T-helper 1 cell (primary cell): ENCODE measurements at regions not wholly inside any gene's neighbourhood (a gene's known extent, or its start where the extent isn't known, plus 50 kb on each side); places are given as distances from the start of the nearest gene placed in this dataset.

Experiments used
- DNase-seq, 5 donors: peaks; one replicate each; pipeline ENCODE4 v3.0.0-alpha.2; 2012 to 2020

DNA sequence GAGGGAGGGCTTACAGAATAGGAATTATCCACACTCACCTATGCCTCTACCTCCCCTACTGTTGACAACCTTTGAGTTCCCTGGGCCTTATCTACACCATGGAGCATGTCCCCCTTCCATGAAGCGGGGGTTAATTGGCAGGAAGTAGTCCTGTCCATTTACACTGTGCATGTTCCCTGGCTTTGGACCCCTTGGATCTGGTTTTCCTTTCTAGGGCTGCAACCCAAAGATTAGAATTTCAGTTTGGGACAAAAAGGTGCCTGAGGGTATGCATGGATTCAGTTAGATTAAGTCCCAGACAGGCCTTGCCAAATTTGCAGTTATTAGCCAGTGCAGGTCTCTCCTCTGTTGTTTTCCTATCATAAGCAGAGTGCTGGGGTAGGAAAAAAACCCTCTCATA lies 180.3 kb downstream of the CMPK2 start:
- DNase-seq = no peak

DNA sequence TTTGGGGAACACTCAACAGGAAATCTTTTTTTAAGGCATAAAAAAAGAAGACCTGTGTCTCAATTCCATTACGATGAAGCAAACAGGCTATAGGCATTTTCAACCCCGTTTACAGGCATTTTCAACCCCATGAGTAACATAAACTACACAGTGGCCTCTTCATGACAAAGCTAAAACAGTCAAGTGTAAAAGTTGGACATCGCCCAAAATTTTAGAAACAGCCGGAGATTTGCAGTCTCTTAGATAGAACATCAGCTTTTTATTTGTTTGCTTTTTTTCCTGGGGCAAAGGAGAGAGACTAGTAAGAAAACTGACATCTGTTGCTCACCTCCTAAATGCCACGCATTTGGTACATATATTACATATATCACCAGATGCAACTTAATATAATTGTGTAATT lies 173.7 kb downstream of the CMPK2 start:
- no peak for DNase-seq

DNA sequence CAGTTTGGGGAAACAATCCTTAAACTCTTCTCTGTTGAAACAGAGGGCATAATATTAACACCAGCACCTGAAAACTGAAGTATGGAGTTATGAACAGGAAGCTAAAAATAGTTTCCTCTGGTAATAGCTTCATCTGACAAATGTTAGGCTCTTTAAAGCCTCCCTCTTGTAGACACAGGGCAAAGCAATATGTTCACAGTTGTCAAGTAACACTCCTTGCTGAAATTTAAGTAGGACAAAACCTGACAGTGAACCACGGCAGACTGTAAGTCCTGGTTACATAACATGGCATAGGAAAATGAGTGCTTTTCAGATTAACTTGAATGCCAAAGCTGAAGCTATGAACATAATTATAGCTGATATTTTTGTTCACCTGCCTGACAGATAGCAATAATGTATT lies 172.9 kb downstream of the CMPK2 start:
- DNase-seq = no peak

DNA sequence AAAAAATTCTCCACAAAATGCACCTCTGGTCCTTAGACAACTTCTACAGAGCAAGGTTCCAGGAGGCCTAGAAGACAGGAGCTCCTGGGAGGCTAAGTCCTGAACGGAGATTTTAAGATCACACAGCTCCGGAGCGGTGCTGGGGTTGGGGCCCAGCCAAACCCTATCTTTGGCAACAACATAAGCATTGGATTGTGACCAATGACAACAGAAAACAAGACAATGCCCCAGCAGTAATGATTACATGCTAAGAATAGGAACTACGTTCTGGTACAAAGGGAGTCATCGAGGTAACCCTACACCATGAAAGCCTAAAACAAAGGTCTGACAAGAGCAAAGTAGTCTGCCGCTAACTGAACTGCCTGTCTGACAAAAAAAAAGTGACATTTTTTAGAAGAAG lies 171.2 kb downstream of the CMPK2 start:
- no peak for DNase-seq

DNA sequence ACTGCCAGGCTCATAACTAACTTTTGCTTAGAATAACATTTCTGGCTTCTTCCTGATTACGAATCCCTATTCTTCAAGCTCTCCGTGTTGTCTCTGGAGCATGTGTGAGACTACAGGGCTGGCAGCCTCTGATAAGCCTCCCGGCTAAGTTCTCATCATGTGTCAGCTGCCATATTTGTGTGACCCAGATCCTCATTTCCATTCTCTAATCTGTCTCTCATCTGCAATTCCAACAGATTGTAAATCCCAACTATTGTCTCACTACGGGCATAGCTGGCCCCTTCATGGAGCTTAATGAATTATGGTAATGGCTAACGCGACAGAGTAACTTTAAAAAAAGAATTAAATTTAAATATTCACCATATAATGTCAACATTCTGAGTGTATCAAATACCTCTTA lies 165.4 kb downstream of the CMPK2 start:
- DNase-seq = no peak

DNA sequence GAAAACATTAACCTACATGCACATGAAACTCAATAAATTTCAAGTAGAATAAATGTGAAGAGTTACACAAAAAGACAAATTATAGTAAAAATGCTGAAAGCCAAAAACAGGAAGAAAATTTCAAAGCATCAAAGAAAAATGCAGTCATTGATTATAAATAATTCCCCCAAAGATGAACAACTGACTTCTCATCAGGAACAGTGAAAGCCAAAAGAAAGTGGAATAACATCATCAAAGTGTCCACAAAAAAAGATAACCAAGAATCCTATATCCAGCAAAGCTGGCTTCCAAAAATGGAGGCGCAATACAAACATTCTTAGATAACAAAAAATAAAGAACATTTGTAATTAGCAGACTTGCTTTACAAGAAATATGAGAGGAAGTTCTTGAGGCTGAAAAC lies 161.6 kb downstream of the CMPK2 start:
- DNase-seq = no peak

DNA sequence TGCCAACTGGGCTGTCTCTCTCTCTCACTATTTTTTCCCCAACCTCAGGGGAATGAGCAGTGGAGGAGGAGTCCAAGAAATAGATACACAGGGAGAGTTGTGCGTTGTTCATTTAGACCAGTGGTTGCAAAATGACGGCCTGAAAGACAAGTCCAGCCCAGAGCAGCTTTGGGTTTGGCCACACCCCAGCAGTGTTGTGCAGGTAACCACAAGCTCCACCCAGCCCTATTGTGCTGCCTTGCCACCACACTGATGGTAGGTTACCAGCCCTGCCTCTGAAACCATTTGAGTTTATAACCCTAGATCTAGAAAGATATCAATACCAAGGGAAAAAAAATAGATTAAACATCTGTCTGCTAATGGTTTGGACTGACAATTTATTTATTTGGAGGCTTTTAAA lies 144.3 kb downstream of the CMPK2 start:
- no peak for DNase-seq

DNA sequence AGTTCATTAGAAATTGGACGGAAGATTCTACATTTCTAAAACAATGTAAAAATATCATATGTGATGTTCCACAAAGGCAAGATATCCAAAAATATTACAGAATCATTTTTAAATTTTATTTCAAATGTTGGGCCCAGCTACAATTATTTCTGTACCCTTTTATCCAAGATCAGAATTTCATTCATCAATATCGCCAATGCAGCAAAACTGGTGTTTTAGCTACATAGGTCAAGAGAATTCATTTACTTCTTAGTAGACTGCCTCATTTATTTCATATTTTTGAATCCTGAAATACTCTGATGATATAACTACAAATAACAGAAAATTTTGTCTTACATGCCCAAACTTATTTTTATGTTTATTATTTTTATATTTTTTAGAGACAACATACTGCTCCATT lies 143.1 kb downstream of the CMPK2 start:
- DNase-seq = no peak

DNA sequence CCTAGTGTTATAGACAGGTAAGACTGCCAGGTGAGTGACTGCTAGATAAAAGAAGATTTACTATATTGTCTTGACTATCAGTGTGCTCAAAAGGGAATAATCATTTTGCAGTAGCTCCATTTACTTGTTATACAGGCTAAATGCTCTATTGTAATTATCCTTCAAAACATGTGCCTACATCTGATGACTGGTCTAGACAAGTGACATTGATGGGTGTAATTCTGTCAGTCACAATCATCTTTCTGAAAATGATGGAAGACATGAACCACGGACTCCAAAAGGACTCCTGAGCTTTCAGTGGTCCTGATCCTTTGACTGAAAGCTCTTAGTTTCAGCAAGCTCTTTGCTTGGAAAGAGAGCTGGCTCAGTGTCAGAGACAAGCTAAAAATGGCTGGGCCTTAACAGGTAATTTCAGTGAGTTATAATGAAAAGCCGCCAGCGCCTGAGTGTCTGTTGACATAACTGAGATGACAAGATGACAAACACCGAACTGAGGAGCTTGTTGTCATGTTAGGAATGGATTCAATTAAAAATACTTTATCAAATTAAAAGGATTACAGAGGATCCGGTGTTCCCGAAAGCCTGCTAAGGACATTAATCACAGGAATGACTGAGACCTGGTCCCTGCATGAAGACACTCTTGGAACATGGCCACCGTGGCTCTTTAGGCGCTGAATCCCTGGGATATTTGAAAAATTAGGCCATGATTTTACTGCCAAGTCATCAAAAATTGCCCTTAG lies 141.7 kb downstream of the CMPK2 start:
- DNase-seq = no peak

DNA sequence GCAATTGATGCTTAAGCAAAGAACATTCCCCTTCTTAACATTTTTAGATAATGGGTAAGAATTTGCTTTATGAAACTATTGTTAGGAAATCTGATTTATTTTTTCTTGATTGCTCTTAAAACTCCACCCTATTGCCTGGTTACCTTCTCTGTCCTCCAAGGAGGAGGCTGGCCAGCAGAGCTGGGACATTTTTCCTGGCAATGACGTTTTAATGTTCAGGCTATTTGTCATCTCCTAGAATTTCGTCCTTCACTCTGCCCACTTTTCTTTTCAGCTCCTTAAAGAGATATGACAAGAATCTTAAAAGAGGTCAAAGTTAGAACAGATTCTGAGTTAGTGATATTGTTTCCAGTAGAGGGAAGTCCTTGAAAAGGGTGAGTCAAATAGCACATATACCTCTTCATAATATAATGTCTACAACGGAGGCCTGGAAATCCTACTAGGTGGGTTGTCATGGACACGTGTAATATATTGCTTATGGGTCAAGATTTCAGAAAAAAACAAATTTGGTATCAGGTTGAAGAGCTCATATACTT lies 141.0 kb downstream of the CMPK2 start:
- no peak for DNase-seq

DNA sequence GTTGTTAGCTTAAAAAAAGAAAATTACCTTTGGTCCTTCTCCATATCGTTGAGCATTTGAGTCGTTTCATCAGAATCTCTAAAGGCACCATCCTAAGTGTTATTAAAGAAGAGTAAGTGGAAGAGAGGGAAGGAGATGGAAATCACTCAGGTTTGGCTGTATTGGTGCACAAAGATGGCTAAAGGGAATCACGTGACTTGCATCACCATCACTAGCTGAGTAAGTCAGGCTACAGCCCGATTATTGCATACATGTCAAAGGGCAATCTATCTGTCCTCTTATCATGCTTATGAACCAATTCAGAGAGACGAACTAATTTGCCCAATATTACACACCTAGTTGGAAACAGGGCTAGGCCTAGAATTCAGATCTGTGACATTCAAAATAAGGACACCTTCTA lies 137.6 kb downstream of the CMPK2 start:
- no peak for DNase-seq

DNA sequence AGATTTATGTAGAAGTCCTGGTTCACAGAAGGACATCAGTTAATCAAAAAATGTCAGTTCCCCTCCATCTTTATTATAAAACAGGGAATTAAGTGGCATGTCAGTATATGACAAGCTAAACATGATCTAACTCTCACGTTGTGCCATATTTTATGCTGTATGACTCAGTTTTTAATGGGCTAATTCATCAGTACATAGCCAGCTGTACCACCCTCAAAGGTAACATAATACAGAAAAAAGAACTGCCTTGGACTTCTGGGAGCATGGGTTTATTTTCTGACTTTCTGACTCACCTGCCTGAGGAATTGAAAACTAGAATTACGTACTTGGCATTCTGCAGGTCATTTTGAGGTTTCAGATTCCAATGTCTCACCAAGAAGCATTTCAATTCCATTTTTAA lies 135.7 kb downstream of the CMPK2 start:
- no peak for DNase-seq

DNA sequence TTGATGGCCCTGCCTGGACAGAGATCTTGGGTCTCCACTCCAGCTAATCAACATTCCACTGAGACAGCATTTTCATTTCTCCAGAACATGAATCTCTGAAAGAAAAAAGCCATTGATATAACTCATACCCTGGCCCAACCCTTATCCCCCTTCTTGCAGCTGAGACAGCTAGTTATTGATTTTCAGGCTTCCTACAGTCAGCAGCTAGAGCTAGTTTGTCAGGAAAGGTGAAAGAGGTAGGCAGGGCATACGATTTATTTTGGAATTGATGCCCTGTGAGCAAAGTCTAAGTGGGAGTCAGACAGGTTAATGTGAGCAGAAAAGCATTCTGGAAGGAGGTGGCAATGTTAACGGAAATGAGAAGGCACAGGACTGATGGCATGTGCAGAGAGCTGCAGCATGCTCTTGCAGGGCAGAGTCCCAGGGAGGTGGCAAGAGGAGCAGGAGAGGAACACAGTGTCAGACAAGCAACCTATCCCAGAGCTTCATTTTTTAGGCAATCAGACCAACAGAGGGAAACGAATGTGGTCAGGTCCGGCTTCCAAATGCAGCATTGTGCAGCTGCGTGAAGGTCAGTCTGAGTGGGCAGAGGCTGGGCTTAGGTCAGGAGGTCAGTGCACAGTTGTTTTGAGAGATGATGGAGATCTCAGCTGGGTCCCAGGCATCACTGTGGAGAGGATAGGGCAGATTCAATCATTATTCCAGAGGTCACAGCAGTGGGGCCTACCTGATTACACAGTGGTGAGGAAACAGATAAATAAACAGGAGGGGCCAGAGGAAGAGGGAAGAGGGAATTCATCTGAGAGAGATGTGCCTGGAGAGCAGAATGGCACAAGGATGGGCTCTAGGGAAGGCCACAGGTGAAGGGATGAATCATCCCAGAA lies 134.8 kb downstream of the CMPK2 start:
- no peak for DNase-seq

DNA sequence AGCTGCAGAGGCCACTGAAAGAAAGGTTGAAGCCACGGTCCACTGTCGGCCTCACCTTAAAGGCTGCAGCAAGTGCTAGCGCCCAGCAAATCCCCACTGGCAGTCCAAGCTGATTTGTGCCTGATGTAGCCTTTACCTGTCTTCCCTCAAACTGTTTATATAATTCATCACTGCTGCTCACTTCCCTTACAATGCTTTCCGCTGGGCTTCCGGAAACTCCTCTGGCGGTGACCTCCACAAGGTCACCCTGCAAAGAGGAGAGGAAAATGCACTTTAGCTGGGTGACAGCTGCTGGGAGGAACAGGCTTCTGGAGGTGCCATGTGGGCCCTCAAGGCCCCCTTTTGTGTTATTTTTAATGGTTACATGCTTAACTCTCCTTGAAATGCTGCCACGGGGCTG lies 126.2 kb downstream of the CMPK2 start:
- DNase-seq = no peak

DNA sequence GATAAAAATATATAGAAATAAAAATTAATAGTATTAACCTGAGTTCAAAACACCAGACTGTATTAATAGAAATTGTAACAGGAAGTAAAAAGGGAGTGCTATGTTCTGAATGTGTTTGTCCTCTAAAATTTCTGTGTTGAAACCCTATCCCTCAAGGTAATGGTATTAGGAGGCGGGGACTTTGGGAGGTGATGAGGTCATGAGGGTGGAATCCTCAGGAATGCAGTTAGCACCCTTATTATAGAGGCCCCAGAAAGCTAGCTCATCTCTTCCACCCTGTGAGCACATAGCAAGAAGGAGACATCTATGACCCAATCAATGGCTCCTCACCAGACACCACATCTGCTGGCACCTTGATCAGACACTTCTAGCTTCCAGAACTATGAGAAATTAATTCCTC lies 124.5 kb downstream of the CMPK2 start:
- no peak for DNase-seq

DNA sequence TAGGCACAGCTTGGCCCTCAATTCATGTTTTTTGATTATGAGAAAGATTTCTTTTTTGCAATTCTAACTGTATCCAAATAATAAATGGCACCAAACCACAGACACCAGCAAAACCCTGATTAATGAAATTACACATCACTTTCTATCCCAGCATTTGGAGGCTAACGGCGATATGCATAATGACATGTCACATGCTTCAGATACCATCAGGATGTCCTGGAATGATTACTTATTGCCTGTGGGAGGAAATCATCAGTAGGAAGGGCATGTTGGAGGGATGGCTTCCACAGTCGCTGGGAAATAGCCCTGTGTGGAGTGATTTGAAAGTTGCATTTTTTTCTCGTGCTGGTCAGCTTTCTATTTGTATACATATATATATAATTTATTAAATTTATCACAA lies 121.7 kb downstream of the CMPK2 start:
- DNase-seq = no peak

DNA sequence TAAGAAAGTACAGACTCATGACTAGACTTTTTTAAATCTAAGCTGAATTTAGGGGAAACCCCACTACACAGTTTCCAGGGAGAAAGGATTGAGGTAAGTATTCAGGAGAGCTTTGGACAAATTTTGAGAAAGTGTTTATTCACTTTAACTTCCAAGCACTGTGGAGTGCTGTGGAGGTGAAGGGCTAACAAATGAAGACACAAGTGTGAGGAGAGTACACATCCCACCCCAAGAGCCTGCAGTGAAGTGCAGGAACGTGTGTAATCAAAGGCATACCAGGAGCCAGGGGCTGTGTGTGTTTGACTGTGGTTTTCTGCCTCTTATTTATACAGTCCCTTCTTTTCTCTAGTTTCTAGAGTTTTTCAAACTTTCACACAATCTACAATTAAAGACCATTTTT lies 118.3 kb downstream of the CMPK2 start:
- no peak for DNase-seq

DNA sequence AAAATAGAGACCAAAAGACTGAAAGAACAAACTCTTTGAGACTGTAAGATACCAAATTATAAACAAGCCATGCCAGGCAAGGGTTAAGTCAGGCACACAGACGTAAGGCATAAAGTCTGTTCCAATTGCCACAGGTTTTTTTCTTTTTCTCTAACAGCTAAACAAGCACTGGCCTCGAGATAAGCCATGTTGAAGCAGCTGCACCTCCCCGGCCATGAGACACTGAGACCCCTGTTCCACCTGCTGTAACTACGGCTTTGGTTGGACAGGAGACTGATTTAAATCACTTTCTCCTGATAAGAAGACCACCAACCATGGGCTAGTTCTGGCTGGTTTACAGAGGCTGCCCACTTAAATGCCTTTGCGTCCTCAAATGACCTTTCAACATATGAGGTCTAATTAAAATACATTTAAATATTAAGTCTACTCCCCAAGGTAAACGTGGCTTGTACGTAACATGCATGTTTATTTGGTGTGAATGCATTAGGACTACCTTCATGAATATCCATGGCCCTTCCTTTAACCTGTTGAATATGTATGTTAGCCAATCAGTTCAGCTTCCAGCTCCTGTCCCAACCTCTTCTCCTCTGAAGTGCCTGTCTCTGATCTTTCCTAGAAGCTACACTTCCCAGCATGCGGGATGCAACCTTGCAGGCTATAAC lies 117.2 kb downstream of the CMPK2 start:
- DNase-seq = no peak

DNA sequence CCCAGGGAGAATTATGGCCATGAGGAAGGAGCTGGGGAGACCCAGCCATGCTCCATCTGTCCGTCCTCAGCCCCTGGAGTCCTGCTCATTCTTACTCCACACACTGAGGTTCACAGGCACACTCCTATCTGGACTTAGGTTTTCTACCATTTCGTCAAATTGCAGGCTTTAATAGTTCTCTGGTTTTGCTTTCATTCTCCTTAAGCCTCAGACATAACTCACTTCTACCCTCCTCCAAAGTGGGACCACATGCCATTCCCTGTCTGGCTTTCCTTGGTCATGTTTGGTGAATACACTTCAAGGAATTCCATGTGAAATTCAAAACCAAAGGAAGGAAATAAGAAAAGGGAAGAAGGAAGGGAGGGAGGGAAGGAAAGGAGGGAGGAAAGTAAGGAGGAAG lies 115.7 kb downstream of the CMPK2 start:
- DNase-seq = no peak

DNA sequence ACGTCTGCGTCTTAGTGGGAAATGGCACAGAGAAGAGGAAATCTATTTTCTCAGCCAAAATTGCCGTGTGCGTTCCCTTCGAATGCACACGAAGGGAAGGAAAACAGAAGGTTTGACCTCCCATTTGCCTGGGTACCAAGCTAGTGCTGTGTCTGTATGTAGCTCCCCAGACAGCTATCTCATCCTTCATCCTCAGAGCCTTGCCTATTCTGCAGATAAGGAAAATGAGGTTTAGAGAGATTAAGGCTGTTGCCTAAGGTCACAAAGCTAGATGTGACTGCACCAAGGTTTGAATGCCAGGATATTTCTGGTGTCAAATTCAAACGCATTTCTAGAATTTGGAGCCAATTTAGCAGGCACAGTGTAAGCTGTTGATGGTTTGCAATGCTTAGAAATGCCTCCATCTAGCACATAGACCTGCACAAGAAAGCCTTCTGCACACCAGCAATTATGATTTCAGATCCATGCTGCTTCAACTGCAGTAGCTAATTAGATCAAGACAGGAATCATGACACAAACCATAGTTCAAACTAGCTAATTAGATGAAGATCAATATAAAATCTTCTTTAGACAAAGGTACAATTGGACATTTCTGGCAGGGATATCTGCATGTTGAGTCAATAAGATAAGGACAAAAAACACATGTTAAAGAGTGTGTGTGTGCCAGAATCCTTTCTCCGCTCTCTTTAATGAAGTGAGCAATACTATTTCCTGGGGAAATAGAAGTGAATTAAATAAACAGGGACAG lies 115.1 kb downstream of the CMPK2 start:
- no peak for DNase-seq

DNA sequence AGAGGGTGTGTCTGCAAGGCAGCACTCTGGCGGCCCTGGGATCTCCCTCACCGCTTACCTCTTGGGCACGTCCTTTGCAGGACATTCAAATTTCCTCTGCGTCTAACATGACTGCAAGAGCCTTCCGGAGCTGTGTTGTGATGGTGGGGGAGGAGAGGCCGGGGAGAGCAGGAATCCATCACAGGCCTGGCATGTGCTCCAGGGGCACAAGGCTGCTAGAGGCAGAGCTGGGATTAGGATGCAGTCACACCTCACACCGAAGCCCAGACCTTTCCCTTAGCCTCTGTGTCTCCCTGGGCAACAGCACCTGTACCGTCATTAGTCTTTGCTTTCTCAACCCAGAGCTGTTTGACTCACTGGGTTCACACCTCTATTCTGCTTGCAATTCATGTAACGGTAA lies 111.3 kb downstream of the CMPK2 start:
- DNase-seq = no peak

DNA sequence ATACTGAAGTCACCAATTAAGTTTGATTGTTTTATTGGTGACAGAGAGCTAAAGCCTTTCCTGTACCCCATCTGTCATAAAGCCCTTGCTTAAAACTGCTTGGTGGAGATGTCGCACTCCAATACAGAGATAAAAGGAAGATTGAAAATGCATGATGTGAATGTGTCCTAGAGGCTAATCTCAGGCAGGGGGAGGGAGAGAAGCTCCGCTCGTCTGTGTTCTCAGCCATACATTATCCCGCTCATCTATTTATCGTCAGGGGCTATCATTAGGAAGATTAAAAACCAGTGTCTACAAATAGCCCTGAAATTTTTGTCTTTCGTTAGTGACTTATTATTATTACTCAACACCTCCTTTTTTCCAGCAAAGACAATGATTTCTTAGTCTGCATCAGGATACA lies 110.3 kb downstream of the CMPK2 start:
- DNase-seq = no peak

DNA sequence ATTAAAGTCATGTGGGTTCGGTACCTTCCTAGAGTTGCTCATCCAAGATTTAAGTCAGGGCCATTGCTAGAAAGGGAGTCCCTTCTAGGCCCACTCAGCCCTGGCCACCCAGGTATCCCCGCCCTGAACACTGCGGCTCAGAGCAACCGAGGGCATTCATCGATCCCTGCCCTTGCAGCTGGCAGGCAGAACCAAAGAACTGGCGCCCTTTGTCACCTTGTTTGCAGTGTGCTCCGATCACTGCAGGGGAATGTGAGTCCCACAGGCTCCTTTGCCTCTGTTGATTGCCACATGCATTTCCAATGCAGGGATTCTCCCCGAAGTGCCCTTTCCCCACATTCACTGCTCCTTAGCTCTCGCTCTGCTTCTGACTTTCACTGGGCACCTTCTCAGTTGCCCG lies 108.5 kb downstream of the CMPK2 start:
- no peak for DNase-seq
